Activated T-cell treated with anti-CD3 and anti-CD28 coated beads, Interleukin-2, amount 50 U/mL, for 4 hours (primary cell): ENCODE measurements at regions not wholly inside any gene's neighbourhood (a gene's known extent, or its start where the extent isn't known, plus 50 kb on each side); places are given as distances from the start of the nearest gene placed in this dataset.

ENCODE experiments used
- ATAC-seq, 2 donors: fragments of 200-7000 bp; cut with Tn5 transposase; one replicate each; pipeline ENCODE4 v1.10.0; 2021
- DNase-seq: peaks from one replicate; pipeline ENCODE4 v3.0.0-alpha.2; 2020
- H3K27me3 Mint-ChIP-seq: one replicate; pipeline ENCODE4 v1.8.0; 2021; ENCODE audit warnings: low read depth, mixed read lengths
- H3K36me3 Mint-ChIP-seq: one replicate; pipeline ENCODE4 v1.8.0; 2022; ENCODE audit warnings: mixed read lengths; ENCODE audit not compliant: insufficient read depth
- H3K4me1 Mint-ChIP-seq: one replicate; pipeline ENCODE4 v1.8.0; 2021; ENCODE audit warnings: low read depth, mixed read lengths
- H3K4me3 Mint-ChIP-seq: one replicate; pipeline ENCODE4 v1.8.0; 2021; ENCODE audit warnings: mild to moderate bottlenecking, moderate library complexity, mixed read lengths
- H3K9me3 Mint-ChIP-seq: one replicate; pipeline ENCODE4 v1.8.0; 2021; ENCODE audit warnings: mixed read lengths

DNA sequence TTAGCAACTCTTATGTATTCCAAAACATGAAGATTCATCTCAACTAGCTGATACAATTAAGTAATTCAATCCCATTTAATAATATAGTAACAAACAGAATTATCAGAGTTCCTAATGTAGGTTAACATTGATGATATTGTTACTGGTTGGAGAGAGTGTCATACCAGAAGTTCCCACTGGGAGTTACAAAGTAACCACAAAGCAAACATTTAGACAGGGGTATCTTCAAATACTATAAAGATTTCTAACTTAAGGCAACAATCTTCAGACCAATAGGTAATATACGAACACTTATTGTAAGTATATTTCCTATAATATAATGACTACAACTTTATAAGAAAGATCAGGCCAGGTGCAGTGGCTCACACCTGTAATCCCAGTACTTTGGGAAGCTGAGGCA lies 1372.9 kb upstream of the PIK3C3 start:
- Mint-ChIP-seq H3K36me3 (no peaks in the 10 kb centered on the region), H3K9me3 (peaks cover 4% of the 10 kb centered on the region), H3K27me3 (no peaks in the 10 kb centered on the region), H3K4me3 (no peak overlapping the region), H3K4me1 (no peaks in the 10 kb centered on the region)
- ATAC-seq (no peak), DNase-seq (no peak)

DNA sequence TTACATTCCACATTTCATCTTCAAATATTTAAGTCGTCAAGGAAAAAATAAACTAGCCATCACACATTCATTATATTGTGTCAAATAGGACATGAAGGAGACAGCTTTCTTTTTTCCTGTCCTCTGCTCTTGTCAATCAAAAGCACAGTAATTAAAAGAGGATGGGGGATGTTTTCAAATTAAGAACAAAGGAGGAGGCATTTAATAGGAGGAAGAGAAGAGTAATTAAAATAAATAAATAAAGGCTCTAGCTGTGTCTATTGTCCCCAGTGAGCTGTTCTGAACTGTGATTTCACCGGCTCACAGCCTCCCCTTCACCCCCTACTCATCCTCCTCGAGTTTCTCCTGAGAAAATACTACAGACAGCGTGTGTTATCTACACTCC lies 1377.1 kb upstream of the PIK3C3 start:
- Mint-ChIP-seq H3K36me3 (no peaks in the 10 kb centered on the region), H3K4me1 (no peaks in the 10 kb centered on the region), H3K27me3 (no peaks in the 10 kb centered on the region), H3K9me3 (peaks cover 3% of the 10 kb centered on the region), H3K4me3 (no peak overlapping the region)
- DNase-seq (no peak), ATAC-seq (no peak)

DNA sequence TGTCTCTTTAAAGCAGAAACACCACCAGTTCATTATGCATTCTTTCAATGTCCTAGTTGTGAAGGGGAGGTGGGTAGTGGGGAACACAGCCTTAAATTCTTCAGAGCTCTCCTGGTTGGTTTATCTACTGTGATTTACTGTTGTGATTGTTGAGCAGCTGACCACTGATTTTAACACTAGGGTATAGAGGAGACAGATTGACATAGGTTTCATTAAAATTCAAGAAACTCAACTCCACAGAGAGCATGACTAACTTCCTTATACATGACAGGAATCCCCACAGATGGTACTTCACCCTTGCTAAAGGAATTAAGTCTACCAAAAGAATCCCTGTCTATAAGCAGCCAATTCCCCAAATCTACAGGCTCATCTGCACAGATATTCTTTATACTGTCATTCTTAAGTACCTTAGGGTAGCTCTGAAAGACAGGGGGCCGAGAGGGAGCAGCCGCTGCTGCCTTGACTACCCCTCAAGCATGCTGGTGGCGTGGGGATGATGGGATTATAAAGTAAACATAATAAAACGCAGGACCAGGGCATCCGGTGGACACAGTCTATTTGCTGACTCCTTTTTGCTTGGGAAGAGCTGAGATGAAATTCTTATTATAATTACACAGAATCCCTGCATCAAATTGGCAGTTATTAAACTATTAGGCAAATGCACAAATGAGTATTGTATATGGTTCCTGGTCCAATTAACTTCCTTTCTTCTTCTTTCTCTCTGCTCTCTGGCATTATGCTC lies 1377.6 kb upstream of the PIK3C3 start:
- H3K4me3 Mint-ChIP-seq: no peak overlapping the region
- H3K27me3 Mint-ChIP-seq: no peaks in the 10 kb centered on the region
- no peak for ATAC-seq

DNA sequence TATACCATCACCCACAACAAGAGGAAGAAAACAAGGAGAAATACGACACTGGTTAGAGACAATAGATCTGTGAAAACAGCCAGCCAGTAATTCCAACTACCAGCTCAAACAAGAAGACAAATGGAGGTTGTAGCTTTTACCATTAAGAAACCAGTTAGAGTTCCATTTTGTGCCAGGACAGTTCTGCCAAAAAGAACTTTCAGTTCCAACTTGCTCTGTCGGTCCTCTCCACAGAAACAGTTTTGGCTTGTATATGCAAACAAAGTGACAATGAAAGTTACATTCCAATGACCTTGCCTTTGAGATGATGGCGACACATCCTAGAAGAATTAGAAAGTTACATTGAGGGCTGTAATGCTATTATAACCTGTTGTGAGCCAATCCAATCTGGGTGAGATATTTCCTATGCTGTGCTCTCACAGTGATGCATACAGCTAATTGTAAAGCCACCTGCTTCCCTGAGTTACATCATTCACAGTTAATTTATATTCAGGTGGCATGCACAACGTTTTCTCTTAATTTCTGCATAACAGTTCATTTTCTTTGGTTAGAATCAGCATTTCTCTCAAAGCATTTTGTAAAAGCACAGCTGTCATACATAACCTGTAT lies 1378.4 kb upstream of the PIK3C3 start:
- Mint-ChIP-seq H3K4me1 (no peaks in the 10 kb centered on the region), H3K27me3 (no peaks in the 10 kb centered on the region), H3K4me3 (no peak overlapping the region), H3K9me3 (peaks cover 6% of the 10 kb centered on the region), H3K36me3 (no peaks in the 10 kb centered on the region)
- no peak for ATAC-seq
- no peak for DNase-seq

More for the DNA sequence above, 1377.6 kb upstream of the PIK3C3 start:
- DNase-seq: no peak
- Mint-ChIP-seq H3K9me3 (peaks cover 5% of the 10 kb centered on the region), H3K4me1 (no peaks in the 10 kb centered on the region), H3K36me3 (no peaks in the 10 kb centered on the region)

DNA sequence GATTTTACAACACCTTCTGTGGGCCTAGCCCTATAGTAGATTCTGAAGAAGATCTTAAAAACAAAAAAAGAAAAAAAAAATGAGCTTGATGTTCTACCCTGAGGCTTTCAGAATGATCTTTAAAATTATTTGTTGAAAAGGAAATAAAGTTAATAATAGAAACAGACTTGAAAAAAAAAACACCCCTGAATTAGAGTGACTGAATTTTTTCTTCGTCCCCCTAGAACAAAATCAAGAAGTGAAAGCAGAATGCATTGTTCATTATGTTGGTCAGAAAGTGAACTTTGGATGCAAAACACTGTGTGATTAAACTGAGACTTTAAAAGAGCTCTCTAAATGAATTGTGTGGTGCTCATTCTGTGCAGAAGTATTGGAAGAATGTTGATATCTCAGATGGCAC lies 1384.4 kb upstream of the PIK3C3 start:
- no peak for ATAC-seq
- Mint-ChIP-seq H3K4me3 (no peak overlapping the region), H3K4me1 (no peaks in the 10 kb centered on the region), H3K9me3 (peaks cover 23% of the 10 kb centered on the region), H3K36me3 (no peaks in the 10 kb centered on the region), H3K27me3 (no peaks in the 10 kb centered on the region)
- no peak for DNase-seq

DNA sequence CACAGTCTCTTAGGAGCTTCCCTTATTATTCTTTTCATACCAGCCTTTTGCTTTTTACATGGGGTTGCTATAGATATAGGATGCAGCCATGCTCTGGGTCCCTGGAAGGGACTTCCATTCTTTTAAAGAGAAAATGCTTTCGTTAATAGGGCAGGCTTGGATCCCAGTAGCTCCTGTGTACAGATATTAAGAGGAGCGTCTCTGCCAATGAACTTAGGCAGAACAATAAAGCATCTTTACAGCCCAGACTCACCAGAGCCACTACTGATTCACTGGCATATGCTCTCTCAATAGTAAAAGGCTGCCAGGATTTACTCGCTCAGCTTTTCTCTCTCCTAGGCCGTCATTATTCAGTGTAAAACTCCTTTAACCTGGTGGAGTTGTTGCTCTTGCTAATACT lies 1385.4 kb upstream of the PIK3C3 start:
- no peak for ATAC-seq
- Mint-ChIP-seq H3K9me3 (peaks cover 23% of the 10 kb centered on the region), H3K27me3 (no peaks in the 10 kb centered on the region), H3K36me3 (no peaks in the 10 kb centered on the region), H3K4me1 (no peaks in the 10 kb centered on the region), H3K4me3 (no peak overlapping the region)
- no peak for DNase-seq

DNA sequence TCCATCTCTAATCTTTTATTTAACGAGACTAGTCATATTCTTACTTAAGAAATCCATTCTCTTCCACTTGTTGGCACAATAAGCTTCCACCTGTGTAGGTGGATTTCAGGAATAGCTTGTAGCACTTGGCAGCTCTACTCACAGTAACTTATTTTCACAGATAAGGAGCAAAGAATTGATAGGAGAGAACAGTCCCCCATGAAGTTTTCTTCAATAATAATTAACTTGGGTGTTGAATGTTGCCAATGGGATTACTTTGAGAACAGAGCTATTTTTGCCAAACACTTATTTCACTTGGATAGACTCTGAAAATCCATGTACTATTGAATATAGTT lies 1388.6 kb upstream of the PIK3C3 start:
- H3K4me1 Mint-ChIP-seq: no peaks in the 10 kb centered on the region
- H3K4me3 Mint-ChIP-seq: no peak overlapping the region
- DNase-seq (no peak), ATAC-seq (no peak)
- no peaks in the 10 kb centered on the region for H3K36me3 Mint-ChIP-seq
- no peaks in the 10 kb centered on the region for H3K27me3 Mint-ChIP-seq
- H3K9me3 Mint-ChIP-seq: peaks cover 26% of the 10 kb centered on the region

DNA sequence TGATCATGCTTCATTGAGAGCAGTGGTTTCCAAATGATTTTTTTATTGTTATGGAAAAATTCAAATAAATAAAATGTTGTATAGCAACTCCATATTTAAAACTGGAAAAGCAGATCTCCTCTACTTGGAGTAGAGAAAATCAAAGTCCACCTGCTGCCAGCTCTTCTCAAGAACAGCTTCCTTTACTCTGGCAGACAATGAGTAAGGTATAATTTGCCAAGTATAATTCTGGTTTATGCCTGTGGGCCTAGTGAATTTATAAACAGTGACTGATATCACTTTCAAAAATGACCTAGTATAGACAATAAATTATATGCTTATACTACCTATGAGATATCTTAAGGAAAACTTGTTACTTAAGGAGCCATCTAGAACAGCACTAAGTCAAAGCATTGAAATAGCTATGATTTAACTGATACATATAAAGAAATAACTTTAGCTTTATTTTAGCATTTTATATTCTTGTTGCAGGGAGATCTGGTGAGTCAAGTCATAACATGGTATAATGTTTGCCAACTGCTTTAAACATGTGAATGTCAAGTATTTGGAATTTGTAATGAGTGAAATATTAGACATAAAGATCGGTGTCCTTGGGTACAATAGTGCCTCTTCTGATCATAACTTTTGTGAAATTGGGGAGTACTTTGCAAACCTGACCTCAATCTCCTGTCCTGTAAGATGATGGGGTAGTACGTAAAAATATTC lies 1389.1 kb upstream of the PIK3C3 start:
- DNase-seq: no peak
- H3K36me3 Mint-ChIP-seq: no peaks in the 10 kb centered on the region

DNA sequence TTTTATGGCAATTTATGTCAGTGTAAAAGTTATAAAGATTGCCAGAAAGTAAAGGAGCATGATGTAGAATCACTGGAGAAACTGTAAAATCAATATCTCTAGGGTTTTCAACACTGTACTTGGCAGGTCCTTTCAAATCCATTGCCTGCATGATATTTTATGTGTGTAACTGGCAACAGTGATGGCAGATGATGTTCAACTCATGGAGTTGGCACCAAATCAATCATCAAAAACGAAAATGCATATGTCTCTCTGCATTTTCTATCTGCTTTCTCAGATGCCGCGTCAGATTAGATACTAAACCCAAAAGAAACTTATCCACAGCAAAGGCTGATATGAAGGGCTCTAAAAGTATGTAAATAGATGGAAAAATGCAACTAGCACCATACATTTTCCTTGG lies 1395.5 kb upstream of the PIK3C3 start:
- no peak for DNase-seq
- H3K9me3 Mint-ChIP-seq: peaks cover 18% of the 10 kb centered on the region
- ATAC-seq: no peak
- H3K4me3 Mint-ChIP-seq: no peak overlapping the region
- no peaks in the 10 kb centered on the region for H3K27me3 Mint-ChIP-seq
- H3K4me1 Mint-ChIP-seq: no peaks in the 10 kb centered on the region
- no peaks in the 10 kb centered on the region for H3K36me3 Mint-ChIP-seq

More for the DNA sequence above, 1389.1 kb upstream of the PIK3C3 start:
- Mint-ChIP-seq H3K27me3 (no peaks in the 10 kb centered on the region), H3K4me3 (no peak overlapping the region), H3K4me1 (no peaks in the 10 kb centered on the region), H3K9me3 (peaks cover 21% of the 10 kb centered on the region)
- ATAC-seq: no peak

DNA sequence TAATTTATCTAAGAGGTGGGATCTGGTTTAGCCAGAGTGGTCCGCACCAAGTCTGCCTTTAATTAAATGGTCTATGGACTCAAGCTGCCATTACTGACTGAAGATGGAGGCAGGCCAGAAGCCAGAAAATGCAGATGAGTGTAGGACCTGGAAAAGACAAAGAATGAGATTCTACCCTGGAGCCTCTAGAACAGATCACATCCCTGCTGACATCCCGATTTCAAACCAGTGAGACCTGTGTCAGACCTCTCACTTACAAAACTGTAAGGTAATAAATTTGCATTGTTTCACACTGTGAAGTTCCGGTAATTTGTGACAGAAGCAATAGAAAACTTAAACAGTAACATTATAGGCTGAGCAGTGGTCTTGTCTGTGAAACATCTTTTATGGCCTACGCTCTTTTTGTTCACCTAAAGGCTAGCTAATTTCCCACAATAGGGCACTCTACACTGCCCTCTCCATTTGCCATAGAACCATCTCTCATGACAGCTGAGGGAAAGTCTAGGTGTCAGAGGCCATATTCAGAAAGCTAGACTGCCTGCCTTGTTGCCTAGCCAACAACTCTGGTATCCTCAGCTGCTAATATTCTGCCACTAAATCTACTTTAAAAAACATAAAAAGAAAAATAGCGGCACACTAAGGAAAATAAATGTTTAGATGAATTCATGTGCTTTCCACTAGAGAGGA lies 1396.2 kb upstream of the PIK3C3 start:
- Mint-ChIP-seq H3K36me3 (no peaks in the 10 kb centered on the region), H3K27me3 (no peaks in the 10 kb centered on the region)

DNA sequence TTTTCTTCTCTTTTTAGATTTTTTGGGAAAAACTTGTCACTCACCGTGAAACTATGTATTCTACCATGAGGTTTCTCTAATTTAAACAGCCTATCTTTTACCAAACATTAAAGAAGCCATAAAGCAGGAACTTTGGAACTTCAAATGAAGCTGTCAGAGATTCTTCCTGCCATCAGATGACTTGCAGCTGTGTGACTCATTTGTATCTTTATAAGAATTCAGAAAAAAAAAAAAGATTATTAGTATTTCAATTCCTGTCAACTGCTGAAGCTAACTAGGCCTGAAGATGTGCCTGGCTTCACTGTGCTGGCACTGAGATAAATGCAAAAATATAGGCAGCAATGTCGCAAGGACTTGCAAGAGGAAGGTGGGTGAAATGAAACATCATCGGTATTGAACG lies 1399.1 kb upstream of the PIK3C3 start:
- Mint-ChIP-seq H3K27me3 (no peaks in the 10 kb centered on the region), H3K4me3 (no peak overlapping the region), H3K9me3 (peaks cover 12% of the 10 kb centered on the region), H3K36me3 (no peaks in the 10 kb centered on the region), H3K4me1 (no peaks in the 10 kb centered on the region)
- DNase-seq: no peak
- ATAC-seq: no peak

More for the DNA sequence above, 1396.2 kb upstream of the PIK3C3 start:
- Mint-ChIP-seq H3K9me3 (peaks cover 21% of the 10 kb centered on the region), H3K4me3 (no peak overlapping the region), H3K4me1 (no peaks in the 10 kb centered on the region)
- no peak for DNase-seq
- no peak for ATAC-seq

DNA sequence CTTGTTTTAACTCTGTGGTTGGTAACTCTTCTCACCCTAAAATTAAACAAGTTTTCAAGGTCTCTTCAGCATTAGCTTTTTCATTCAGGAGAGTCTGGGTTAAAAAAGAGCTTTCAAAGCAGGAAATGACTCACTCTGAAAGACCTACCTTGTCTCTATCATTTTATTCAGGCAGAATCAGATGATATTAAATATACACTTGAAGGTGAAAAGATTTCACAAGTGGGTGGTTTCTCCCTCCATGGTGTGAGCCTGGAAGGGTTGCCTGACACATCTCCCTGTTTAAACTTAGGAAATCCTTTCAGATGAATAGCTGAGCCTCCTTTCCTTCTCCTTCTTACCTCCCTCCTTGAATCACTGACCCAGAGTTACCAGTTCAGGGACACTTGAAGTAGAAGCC lies 1402.0 kb upstream of the PIK3C3 start:
- ATAC-seq (no peak), DNase-seq (no peak)
- H3K4me3 Mint-ChIP-seq: no peak overlapping the region
- H3K9me3 Mint-ChIP-seq: peaks cover 15% of the 10 kb centered on the region
- no peaks in the 10 kb centered on the region for H3K4me1 Mint-ChIP-seq
- H3K36me3 Mint-ChIP-seq: no peaks in the 10 kb centered on the region
- H3K27me3 Mint-ChIP-seq: no peaks in the 10 kb centered on the region

DNA sequence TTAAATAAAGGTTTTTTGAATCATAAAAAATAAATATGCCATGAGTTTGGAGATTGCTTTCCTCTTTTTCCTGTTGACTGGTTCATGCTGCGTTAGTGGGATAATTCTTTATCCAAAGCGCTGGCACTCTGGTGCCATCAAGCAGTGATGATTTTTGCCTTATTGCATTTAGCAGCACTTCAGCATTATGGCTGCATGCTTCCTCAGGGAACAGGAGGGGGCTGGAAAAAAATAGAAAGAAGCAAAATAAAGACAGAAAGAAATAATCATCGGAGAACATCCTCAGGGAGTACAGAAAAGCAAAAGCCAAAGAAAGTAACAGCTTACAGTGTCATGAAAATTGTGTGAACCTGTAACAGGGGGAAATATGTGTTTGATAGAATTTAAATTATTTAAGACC lies 1408.2 kb upstream of the PIK3C3 start:
- no peaks in the 10 kb centered on the region for H3K4me1 Mint-ChIP-seq
- ATAC-seq: no peak
- no peaks in the 10 kb centered on the region for H3K36me3 Mint-ChIP-seq
- H3K4me3 Mint-ChIP-seq: no peak overlapping the region
- DNase-seq: no peak
- no peaks in the 10 kb centered on the region for H3K27me3 Mint-ChIP-seq
- H3K9me3 Mint-ChIP-seq: peaks cover 16% of the 10 kb centered on the region

DNA sequence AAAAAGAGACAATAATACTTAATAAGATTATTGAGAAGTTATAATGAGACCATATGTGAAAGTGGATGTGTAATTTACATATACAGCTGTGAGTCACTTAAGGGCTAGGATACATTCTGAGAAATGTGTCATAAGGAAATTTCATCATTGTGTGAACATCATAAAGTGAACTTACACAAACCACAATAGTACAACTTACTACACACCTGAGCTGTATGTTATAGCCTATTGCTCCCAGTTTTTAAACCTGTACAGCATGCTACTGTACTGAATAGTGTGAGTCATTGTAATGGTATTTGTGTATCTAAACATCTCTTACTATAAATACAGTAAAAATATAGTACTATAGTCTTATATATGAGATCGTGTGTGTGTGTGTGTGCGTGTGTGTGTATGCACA lies 1420.3 kb upstream of the PIK3C3 start:
- H3K4me1 Mint-ChIP-seq: no peaks in the 10 kb centered on the region

More for the DNA sequence above, 1420.3 kb upstream of the PIK3C3 start:
- no peaks in the 10 kb centered on the region for H3K27me3 Mint-ChIP-seq
- ATAC-seq: no peak
- no peaks in the 10 kb centered on the region for H3K36me3 Mint-ChIP-seq
- DNase-seq: no peak
- H3K4me3 Mint-ChIP-seq: no peak overlapping the region
- peaks cover 7% of the 10 kb centered on the region for H3K9me3 Mint-ChIP-seq
